ENCODE measurements at regions not wholly inside any gene's neighbourhood (a gene's known extent, or its start where the extent isn't known, plus 50 kb on each side); places are given as distances from the start of the nearest gene placed in this dataset.
"Not testable (repeated sequence)": the region's sequence is repeated elsewhere in the genome, so short reads cannot be mapped to it uniquely, and the experiment has no call there.

- not testable (repeated sequence) for H3K9ac ChIP-seq (ENCODE audit: low read depth, low read length); H3K9me3 ChIP-seq (ENCODE audit: control insufficient read depth, insufficient read depth, low read length); H3K27me3 ChIP-seq (ENCODE audit: control insufficient read depth, insufficient read depth, low read length); H3K4me1 ChIP-seq (ENCODE audit: control insufficient read depth, insufficient read depth, low read length); H3K4me3 ChIP-seq (ENCODE audit: low read depth, low read length); H3K36me3 ChIP-seq (ENCODE audit: control insufficient read depth, insufficient read depth, low read length)
Observed at GRCh38 chr2:226085425-226085824, 685.9 kb downstream of the NYAP2 start.

DNA sequence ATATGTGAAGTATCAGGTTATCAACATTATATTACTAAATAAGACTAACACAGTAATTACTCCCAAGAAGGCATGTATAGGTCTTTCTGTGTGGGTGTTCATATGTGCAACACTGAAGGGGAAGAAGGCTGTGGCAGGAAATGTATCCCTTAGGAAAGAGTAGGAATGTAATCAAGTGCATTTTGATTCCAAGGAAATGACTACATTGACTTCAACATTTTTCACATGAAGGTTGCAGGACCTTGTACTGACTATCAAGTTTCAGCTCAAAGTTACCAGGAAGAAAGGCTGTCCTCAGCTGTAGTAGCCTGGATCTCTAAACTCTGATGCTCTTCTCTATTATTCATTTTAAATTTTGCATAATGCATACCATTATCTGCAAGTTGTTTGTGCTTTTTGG lies 680.8 kb downstream of the NYAP2 start:
- H3K27me3 ChIP-seq (ENCODE audit: control insufficient read depth, insufficient read depth, low read length), result no peaks in the 10 kb centered on the region
- no peaks in the 10 kb centered on the region for H3K4me1 ChIP-seq (ENCODE audit: control insufficient read depth, insufficient read depth, low read length)
- H3K4me3 ChIP-seq (ENCODE audit: low read depth, low read length), result no peak overlapping the region
- H3K9ac ChIP-seq (ENCODE audit: low read depth, low read length), result no peak overlapping the region
- no peaks in the 10 kb centered on the region for H3K9me3 ChIP-seq (ENCODE audit: control insufficient read depth, insufficient read depth, low read length)
- H3K36me3 ChIP-seq (ENCODE audit: control insufficient read depth, insufficient read depth, low read length), result no peaks in the 10 kb centered on the region

GRCh38 chr2:226079671-226080181 lies 680.2 kb downstream of the NYAP2 start:
- no peaks in the 10 kb centered on the region for H3K27me3 ChIP-seq (ENCODE audit: control insufficient read depth, insufficient read depth, low read length)
- no peaks in the 10 kb centered on the region for H3K9me3 ChIP-seq (ENCODE audit: control insufficient read depth, insufficient read depth, low read length)
- no peaks in the 10 kb centered on the region for H3K4me1 ChIP-seq (ENCODE audit: control insufficient read depth, insufficient read depth, low read length)
- no peak overlapping the region for H3K9ac ChIP-seq (ENCODE audit: low read depth, low read length)
- H3K4me3 ChIP-seq (ENCODE audit: low read depth, low read length), result no peak overlapping the region
- H3K36me3 ChIP-seq (ENCODE audit: control insufficient read depth, insufficient read depth, low read length), result no peaks in the 10 kb centered on the region

DNA sequence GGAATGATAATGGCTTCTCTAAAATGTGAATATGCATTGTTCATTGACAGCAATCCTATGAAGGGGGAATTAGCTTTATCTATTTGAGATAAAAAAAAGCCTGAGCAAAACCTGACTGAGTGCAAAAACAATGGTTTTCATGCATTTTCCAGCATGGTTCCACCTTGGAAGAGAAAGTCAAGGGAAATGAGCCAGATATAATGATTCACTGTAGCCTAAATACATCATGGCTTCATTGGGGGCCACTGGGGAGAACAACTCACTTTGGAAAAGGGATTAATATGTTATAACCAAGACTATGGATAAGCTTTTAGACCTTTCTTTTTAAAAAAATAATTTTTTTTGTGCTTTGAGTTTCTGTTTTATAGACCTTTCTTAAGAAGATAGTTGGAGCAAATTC lies 679.7 kb downstream of the NYAP2 start:
- Histone ChIP-seq H3K27me3 (ENCODE audit: control insufficient read depth, insufficient read depth, low read length) (no peaks in the 10 kb centered on the region), H3K4me1 (ENCODE audit: control insufficient read depth, insufficient read depth, low read length) (no peaks in the 10 kb centered on the region), H3K4me3 (ENCODE audit: low read depth, low read length) (no peak overlapping the region), H3K9me3 (ENCODE audit: control insufficient read depth, insufficient read depth, low read length) (no peaks in the 10 kb centered on the region), H3K9ac (ENCODE audit: low read depth, low read length) (no peak overlapping the region), H3K36me3 (ENCODE audit: control insufficient read depth, insufficient read depth, low read length) (no peaks in the 10 kb centered on the region)

GRCh38 chr2:226078666-226079065 lies 679.2 kb downstream of the NYAP2 start:
- no peaks in the 10 kb centered on the region for H3K36me3 ChIP-seq (ENCODE audit: control insufficient read depth, insufficient read depth, low read length)
- no peak overlapping the region for H3K9ac ChIP-seq (ENCODE audit: low read depth, low read length)
- no peaks in the 10 kb centered on the region for H3K4me1 ChIP-seq (ENCODE audit: control insufficient read depth, insufficient read depth, low read length)
- no peaks in the 10 kb centered on the region for H3K27me3 ChIP-seq (ENCODE audit: control insufficient read depth, insufficient read depth, low read length)
- H3K9me3 ChIP-seq (ENCODE audit: control insufficient read depth, insufficient read depth, low read length), result no peaks in the 10 kb centered on the region
- no peak overlapping the region for H3K4me3 ChIP-seq (ENCODE audit: low read depth, low read length)

DNA sequence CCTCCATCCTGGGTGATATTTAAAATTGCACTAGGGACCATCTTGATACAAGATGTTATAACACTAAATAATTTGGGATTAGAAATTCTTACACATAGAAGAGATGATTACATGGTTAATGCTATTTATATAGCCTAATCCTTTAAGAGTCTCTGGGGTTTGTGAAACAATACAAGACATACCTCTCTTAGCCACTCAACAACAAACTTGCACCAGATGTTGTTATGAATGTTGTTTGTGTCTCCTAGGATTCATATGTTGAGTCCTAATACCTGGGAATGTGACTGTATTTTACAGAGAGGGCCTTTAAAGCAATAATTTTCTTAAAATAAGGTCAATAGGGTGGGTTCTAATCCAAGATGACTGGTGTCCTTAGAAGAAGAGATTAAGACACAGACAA lies 678.3 kb downstream of the NYAP2 start:
- H3K9me3 ChIP-seq (ENCODE audit: control insufficient read depth, insufficient read depth, low read length), result no peaks in the 10 kb centered on the region
- H3K27me3 ChIP-seq (ENCODE audit: control insufficient read depth, insufficient read depth, low read length), result no peaks in the 10 kb centered on the region
- no peaks in the 10 kb centered on the region for H3K4me1 ChIP-seq (ENCODE audit: control insufficient read depth, insufficient read depth, low read length)
- H3K4me3 ChIP-seq (ENCODE audit: low read depth, low read length), result no peak overlapping the region
- H3K9ac ChIP-seq (ENCODE audit: low read depth, low read length), result no peak overlapping the region
- H3K36me3 ChIP-seq (ENCODE audit: control insufficient read depth, insufficient read depth, low read length), result no peaks in the 10 kb centered on the region

DNA sequence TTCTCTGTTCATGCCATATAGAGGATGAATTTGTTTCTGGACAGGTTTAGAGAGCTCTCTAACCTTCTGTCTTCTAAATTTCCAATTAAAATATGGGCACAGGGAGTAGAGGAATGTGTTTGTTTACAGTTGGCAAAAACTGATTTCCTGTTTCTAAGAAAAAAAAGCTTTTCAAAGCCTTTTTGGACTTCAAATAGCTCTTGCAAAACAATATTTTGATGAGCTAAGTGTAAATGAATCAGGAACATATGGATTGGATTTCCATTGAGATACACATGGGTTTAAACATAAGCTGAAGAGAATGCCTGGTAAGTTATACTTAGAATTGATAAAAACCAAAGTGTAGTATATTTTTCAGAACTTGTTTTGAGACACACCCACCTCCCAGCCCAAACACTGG lies 677.5 kb downstream of the NYAP2 start:
- no peaks in the 10 kb centered on the region for H3K27me3 ChIP-seq (ENCODE audit: control insufficient read depth, insufficient read depth, low read length)
- no peak overlapping the region for H3K4me3 ChIP-seq (ENCODE audit: low read depth, low read length)
- no peaks in the 10 kb centered on the region for H3K4me1 ChIP-seq (ENCODE audit: control insufficient read depth, insufficient read depth, low read length)
- H3K9me3 ChIP-seq (ENCODE audit: control insufficient read depth, insufficient read depth, low read length), result no peaks in the 10 kb centered on the region
- no peak overlapping the region for H3K9ac ChIP-seq (ENCODE audit: low read depth, low read length)
- H3K36me3 ChIP-seq (ENCODE audit: control insufficient read depth, insufficient read depth, low read length), result no peaks in the 10 kb centered on the region

DNA sequence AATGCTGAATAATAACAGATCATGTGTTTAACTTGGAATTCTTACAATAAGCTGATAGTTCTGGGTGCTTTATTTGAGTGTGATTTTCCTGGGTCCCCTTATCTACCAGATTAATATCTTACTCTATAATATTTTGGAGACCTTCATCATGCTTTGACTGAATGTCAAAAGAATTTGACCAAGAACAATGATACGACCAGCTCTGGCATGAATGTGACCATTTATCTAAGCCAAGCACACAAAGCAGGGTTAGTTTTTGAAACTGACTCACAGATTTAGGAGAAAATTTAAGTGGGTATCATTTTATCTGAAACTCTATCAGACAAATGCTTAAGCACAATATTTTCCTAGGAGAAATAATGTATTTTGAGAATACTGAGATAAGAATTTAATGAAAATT lies 677.0 kb downstream of the NYAP2 start:
- Histone ChIP-seq H3K9ac (ENCODE audit: low read depth, low read length) (no peak overlapping the region), H3K4me3 (ENCODE audit: low read depth, low read length) (no peak overlapping the region), H3K4me1 (ENCODE audit: control insufficient read depth, insufficient read depth, low read length) (no peaks in the 10 kb centered on the region), H3K36me3 (ENCODE audit: control insufficient read depth, insufficient read depth, low read length) (no peaks in the 10 kb centered on the region), H3K27me3 (ENCODE audit: control insufficient read depth, insufficient read depth, low read length) (no peaks in the 10 kb centered on the region), H3K9me3 (ENCODE audit: control insufficient read depth, insufficient read depth, low read length) (no peaks in the 10 kb centered on the region)

DNA sequence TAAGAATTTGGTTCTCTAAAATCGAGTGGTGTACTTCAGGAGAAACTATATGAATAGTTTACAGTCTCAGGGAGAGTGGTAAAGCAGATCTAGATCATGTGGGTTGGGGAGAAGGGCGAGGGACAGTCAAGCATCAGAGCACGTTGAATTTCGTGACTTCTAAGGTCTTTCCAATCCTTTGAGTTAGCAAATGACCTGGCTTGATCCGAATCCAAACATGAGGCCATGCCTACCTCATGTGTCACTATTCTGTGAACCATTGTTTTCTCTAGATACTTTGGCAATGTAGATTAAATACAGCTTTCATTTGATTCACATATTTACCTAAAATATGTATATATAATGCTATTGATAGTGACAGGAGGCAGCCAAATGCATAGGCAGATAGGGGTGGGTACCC lies 674.9 kb downstream of the NYAP2 start:
- H3K36me3 ChIP-seq (ENCODE audit: control insufficient read depth, insufficient read depth, low read length), result no peaks in the 10 kb centered on the region
- no peak overlapping the region for H3K9ac ChIP-seq (ENCODE audit: low read depth, low read length)
- no peak overlapping the region for H3K4me3 ChIP-seq (ENCODE audit: low read depth, low read length)
- no peaks in the 10 kb centered on the region for H3K4me1 ChIP-seq (ENCODE audit: control insufficient read depth, insufficient read depth, low read length)
- H3K9me3 ChIP-seq (ENCODE audit: control insufficient read depth, insufficient read depth, low read length), result no peaks in the 10 kb centered on the region
- H3K27me3 ChIP-seq (ENCODE audit: control insufficient read depth, insufficient read depth, low read length), result no peaks in the 10 kb centered on the region

GRCh38 chr2:226073496-226074160 lies 674.1 kb downstream of the NYAP2 start:
- no peaks in the 10 kb centered on the region for H3K36me3 ChIP-seq (ENCODE audit: control insufficient read depth, insufficient read depth, low read length)
- no peaks in the 10 kb centered on the region for H3K9me3 ChIP-seq (ENCODE audit: control insufficient read depth, insufficient read depth, low read length)
- no peaks in the 10 kb centered on the region for H3K27me3 ChIP-seq (ENCODE audit: control insufficient read depth, insufficient read depth, low read length)
- H3K9ac ChIP-seq (ENCODE audit: low read depth, low read length), result no peak overlapping the region
- no peak overlapping the region for H3K4me3 ChIP-seq (ENCODE audit: low read depth, low read length)
- H3K4me1 ChIP-seq (ENCODE audit: control insufficient read depth, insufficient read depth, low read length), result no peaks in the 10 kb centered on the region

DNA sequence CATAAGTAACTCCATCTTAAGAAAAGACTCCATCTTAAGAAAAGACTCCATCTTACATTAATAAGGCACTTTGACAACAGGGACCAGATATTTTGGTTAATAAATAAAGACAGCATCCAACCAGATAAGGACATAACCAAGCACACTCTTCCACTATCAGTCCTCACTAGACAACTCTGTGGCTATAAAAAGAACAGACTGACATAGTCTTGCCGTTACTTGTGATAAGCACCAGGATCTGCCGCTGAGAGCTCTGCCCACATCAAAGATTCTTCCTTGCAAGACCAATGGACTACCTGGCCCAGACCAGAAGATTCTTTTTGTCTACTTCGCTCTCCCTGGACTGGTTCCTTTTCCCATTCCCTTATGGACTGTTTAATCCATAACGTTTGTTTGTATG lies 667.4 kb downstream of the NYAP2 start:
- Histone ChIP-seq H3K27me3 (ENCODE audit: control insufficient read depth, insufficient read depth, low read length) (no peaks in the 10 kb centered on the region), H3K9ac (ENCODE audit: low read depth, low read length) (no peak overlapping the region), H3K4me1 (ENCODE audit: control insufficient read depth, insufficient read depth, low read length) (no peaks in the 10 kb centered on the region), H3K9me3 (ENCODE audit: control insufficient read depth, insufficient read depth, low read length) (no peaks in the 10 kb centered on the region), H3K36me3 (ENCODE audit: control insufficient read depth, insufficient read depth, low read length) (no peaks in the 10 kb centered on the region), H3K4me3 (ENCODE audit: low read depth, low read length) (no peak overlapping the region)

- Histone ChIP-seq H3K36me3 (ENCODE audit: control insufficient read depth, insufficient read depth, low read length) (no peaks in the 10 kb centered on the region), H3K4me3 (ENCODE audit: low read depth, low read length) (no peak overlapping the region), H3K9me3 (ENCODE audit: control insufficient read depth, insufficient read depth, low read length) (no peaks in the 10 kb centered on the region), H3K9ac (ENCODE audit: low read depth, low read length) (no peak overlapping the region), H3K4me1 (ENCODE audit: control insufficient read depth, insufficient read depth, low read length) (no peaks in the 10 kb centered on the region), H3K27me3 (ENCODE audit: control insufficient read depth, insufficient read depth, low read length) (no peaks in the 10 kb centered on the region)
Observed at GRCh38 chr2:226066391-226066790, 666.9 kb downstream of the NYAP2 start.

Measured in iPS-15b (cell line).